Esophagus squamous epithelium (tissue), 4 donors: ENCODE measurements at regions not wholly inside any gene's neighbourhood (a gene's known extent, or its start where the extent isn't known, plus 50 kb on each side); places are given as distances from the start of the nearest gene placed in this dataset.

Source experiments
- CTCF ChIP-seq, 6 experiments: fragments of 450-650 bp in 4 of 6; fragments of 200-600 bp in 2 of 6; sonication (generic) in 2 of 6; IDR thresholded peaks; one replicate each; pipeline ENCODE4 v1.5.1; 2016 to 2019; ENCODE audit warnings: antibody characterized with exemption in 6 of 6, mild to moderate bottlenecking in 4 of 6, moderate library complexity in 4 of 6
- POLR2A ChIP-seq, 4 donors: fragments of 450-650 bp; IDR thresholded peaks; one replicate each; pipeline ENCODE4 v1.6.1; 2017; ENCODE audit warnings: antibody characterized with exemption in 4 of 4, mild to moderate bottlenecking in 4 of 4, moderate library complexity in 3 of 4

GRCh38 chr6:121535777-121536176 is 100.3 kb downstream of the GJA1 start:
- TF ChIP-seq POLR2A (IDR thresholded peaks at IDR 0.05) (no peak), CTCF (IDR thresholded peaks at IDR 0.05) (no peak)
